ENCODE measurements at regions not wholly inside any gene's neighbourhood (a gene's known extent, or its start where the extent isn't known, plus 50 kb on each side); places are given as distances from the start of the nearest gene placed in this dataset.

DNA sequence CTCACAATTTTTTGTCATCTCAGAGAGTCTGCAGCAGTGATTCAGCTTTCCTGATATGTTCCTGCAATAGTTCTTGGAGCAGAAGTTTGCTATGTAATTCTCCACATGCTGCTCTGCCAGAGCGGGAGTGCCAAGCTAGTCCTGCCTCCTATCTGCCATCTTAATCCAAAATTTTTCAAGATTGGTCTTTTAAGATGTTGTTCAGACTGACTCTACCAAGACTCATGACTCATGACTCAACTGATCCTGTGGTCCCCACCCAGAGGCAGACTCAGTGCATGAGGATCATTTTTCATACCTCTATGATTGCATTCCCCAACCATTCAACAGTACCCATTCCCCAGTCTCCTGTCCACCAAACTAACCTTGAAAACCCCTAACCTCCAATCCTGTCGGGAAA lies 470.8 kb downstream of the INHBA start:
- no peak overlapping the region for H2BK120ac ChIP-seq (ENCODE audit: low read depth, low read length, poor library complexity, severe bottlenecking)
- no peak overlapping the region for H2AFZ ChIP-seq (ENCODE audit: low read length)
- H4K8ac ChIP-seq (replicated peaks; ENCODE audit: insufficient read length, low read depth, low read length) = no peak overlapping the region
- no peak overlapping the region for H2BK5ac ChIP-seq (ENCODE audit: insufficient read length, low read length)
- TF ChIP-seq, protein P1, sequence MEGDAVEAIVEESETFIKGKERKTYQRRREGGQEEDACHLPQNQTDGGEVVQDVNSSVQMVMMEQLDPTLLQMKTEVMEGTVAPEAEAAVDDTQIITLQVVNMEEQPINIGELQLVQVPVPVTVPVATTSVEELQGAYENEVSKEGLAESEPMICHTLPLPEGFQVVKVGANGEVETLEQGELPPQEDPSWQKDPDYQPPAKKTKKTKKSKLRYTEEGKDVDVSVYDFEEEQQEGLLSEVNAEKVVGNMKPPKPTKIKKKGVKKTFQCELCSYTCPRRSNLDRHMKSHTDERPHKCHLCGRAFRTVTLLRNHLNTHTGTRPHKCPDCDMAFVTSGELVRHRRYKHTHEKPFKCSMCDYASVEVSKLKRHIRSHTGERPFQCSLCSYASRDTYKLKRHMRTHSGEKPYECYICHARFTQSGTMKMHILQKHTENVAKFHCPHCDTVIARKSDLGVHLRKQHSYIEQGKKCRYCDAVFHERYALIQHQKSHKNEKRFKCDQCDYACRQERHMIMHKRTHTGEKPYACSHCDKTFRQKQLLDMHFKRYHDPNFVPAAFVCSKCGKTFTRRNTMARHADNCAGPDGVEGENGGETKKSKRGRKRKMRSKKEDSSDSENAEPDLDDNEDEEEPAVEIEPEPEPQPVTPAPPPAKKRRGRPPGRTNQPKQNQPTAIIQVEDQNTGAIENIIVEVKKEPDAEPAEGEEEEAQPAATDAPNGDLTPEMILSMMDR (conservative IDR thresholded peaks at IDR 0.05) = no peak
- H2BK20ac ChIP-seq (ENCODE audit: low read depth, low read length, poor library complexity, severe bottlenecking) = no peak overlapping the region
- H3K14ac ChIP-seq (ENCODE audit: insufficient read depth, low read length) = no peak overlapping the region
- no peak overlapping the region for H4K5ac ChIP-seq (ENCODE audit: insufficient read length, low read depth, low read length)
- no peaks in the 10 kb centered on the region for H3K4me1 Mint-ChIP-seq
- no peaks in the 10 kb centered on the region for H3K4me1 ChIP-seq (ENCODE audit: insufficient read depth, low read length)
- no peak overlapping the region for H2AK5ac ChIP-seq (ENCODE audit: insufficient read length, low read length)
- H3K9me3 Mint-ChIP-seq = peaks cover 27 to 39% of the 10 kb centered on the region in 2 experiments
- no peak overlapping the region for H3K23ac ChIP-seq (ENCODE audit: insufficient read length, low read depth, low read length)
- no peak overlapping the region for H3K4me3 Mint-ChIP-seq
- no peaks in the 10 kb centered on the region for H3K27me3 Mint-ChIP-seq (ENCODE audit: low read depth)
- no peak overlapping the region for H3T11ph ChIP-seq (ENCODE audit: low read length)
- no peak overlapping the region for H4K91ac ChIP-seq (ENCODE audit: insufficient read length, low read depth, low read length)
- H3K27ac ChIP-seq (ENCODE audit: insufficient read length, low read depth, low read length) = no peak overlapping the region
- H3K4me2 ChIP-seq (ENCODE audit: insufficient read depth, insufficient read length, low read length) = no peak overlapping the region
- no peak overlapping the region for H3K18ac ChIP-seq (ENCODE audit: insufficient read length, low read depth, low read length)
- H3K9me3 ChIP-seq (ENCODE audit: control insufficient read depth, low read depth, low read length) = no peaks in the 10 kb centered on the region
- H4K20me1 ChIP-seq (ENCODE audit: control insufficient read depth, insufficient read depth, insufficient read length) = no peaks in the 10 kb centered on the region
- no peak overlapping the region; a peak in 1 of 7 replicates for H3K27ac Mint-ChIP-seq
- peaks cover 5 to 18% (median 6%) of the 10 kb centered on the region in 3 experiments; a peak in 5 of 7 replicates for H3K36me3 Mint-ChIP-seq (ENCODE audit: insufficient read depth in 1 of 3, low read depth in 3 of 3)
- no peak overlapping the region for H2BK15ac ChIP-seq (ENCODE audit: low read depth, low read length)
- H3K56ac ChIP-seq (ENCODE audit: insufficient read length, low read depth, low read length) = no peak overlapping the region
- H3K79me2 ChIP-seq (ENCODE audit: insufficient read depth, low read length) = no peaks in the 10 kb centered on the region
- no CpG with 5 or more reads among the region's 2 CpGs for WGBS (ENCODE audit: extremely low coverage, insufficient read length, low lambda C conversion rate)
- no peaks in the 10 kb centered on the region for H3K27me3 ChIP-seq (ENCODE audit: insufficient read depth, low read length)
- H3K4ac ChIP-seq (ENCODE audit: low read depth, low read length) = no peak overlapping the region
- no peaks in the 10 kb centered on the region for H3K79me1 ChIP-seq (ENCODE audit: insufficient read depth, low read depth, low read length, poor library complexity, severe bottlenecking)
- no peak overlapping the region for H3K9ac ChIP-seq (ENCODE audit: extremely low read depth, insufficient read length, low read length)
- no peaks in the 10 kb centered on the region for H3K23me2 ChIP-seq (ENCODE audit: insufficient read length, low read depth, low read length, poor library complexity, severe bottlenecking)
- no peak for DNase-seq
- H2BK12ac ChIP-seq (ENCODE audit: insufficient read length, low read depth, low read length) = no peak overlapping the region

Data from H9 (cell line).